Fibroblast of pulmonary artery (primary cell): ENCODE measurements at regions not wholly inside any gene's neighbourhood (a gene's known extent, or its start where the extent isn't known, plus 50 kb on each side); places are given as distances from the start of the nearest gene placed in this dataset.
A peak's percentile ranks its signal among the peaks of the same experiment; 100 is the strongest.

ENCODE experiments used
- DNase-seq: peaks from one replicate; pipeline ENCODE4 v3.0.0-alpha.2; 2010; ENCODE audit warnings: low read depth
- H3K4me3 ChIP-seq: replicated peaks from 2 replicates; pipeline ENCODE4 v1.5.1; 2011; ENCODE audit warnings: low read depth, mild to moderate bottlenecking, control low read depth, low read length, moderate library complexity
- TF ChIP-seq, protein P1 (sequence below): IDR thresholded peaks from 2 replicates; pipeline ENCODE4 v1.5.1; 2011; ENCODE audit warnings: mild to moderate bottlenecking, control low read depth, low read length, inconsistent platforms; ENCODE audit errors: missing control alignments

GRCh38 chr20:50296450-50297375, 106.1 kb downstream of the CEBPB start:
- peak; percentile 43 for DNase-seq
- no peak overlapping the region for H3K4me3 ChIP-seq

GRCh38 chr20:50297498-50298376, 107.1 kb downstream of the CEBPB start:
- TF ChIP-seq, protein P1, sequence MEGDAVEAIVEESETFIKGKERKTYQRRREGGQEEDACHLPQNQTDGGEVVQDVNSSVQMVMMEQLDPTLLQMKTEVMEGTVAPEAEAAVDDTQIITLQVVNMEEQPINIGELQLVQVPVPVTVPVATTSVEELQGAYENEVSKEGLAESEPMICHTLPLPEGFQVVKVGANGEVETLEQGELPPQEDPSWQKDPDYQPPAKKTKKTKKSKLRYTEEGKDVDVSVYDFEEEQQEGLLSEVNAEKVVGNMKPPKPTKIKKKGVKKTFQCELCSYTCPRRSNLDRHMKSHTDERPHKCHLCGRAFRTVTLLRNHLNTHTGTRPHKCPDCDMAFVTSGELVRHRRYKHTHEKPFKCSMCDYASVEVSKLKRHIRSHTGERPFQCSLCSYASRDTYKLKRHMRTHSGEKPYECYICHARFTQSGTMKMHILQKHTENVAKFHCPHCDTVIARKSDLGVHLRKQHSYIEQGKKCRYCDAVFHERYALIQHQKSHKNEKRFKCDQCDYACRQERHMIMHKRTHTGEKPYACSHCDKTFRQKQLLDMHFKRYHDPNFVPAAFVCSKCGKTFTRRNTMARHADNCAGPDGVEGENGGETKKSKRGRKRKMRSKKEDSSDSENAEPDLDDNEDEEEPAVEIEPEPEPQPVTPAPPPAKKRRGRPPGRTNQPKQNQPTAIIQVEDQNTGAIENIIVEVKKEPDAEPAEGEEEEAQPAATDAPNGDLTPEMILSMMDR = no peak
- no peak for DNase-seq
- no peak overlapping the region for H3K4me3 ChIP-seq

More at GRCh38 chr20:50296450-50297375, 106.1 kb downstream of the CEBPB start:
- TF ChIP-seq, protein P1 = no peak

- TF ChIP-seq, protein P1 = no peak
- no peak overlapping the region for H3K4me3 ChIP-seq
- no peak for DNase-seq
Observed at GRCh38 chr20:50298554-50299324, 108.1 kb downstream of the CEBPB start.

DNA sequence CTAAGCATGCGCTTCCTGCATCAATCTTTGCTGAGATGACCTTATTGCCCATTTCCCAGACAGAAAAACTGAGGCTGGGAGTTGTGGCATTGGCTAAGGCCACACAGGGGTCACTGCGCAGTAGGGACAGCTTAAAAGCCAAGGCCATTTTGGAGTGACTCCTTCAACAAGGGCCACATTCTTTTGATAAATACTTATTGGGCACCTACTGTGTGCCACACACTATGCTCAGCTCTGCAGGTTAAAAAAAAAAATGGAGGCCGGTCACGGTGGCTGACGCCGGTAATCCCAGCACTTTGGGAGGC, 108.6 kb downstream of the CEBPB start:
- no peak for DNase-seq
- no peak overlapping the region for H3K4me3 ChIP-seq
- TF ChIP-seq, protein P1 = no peak

DNA sequence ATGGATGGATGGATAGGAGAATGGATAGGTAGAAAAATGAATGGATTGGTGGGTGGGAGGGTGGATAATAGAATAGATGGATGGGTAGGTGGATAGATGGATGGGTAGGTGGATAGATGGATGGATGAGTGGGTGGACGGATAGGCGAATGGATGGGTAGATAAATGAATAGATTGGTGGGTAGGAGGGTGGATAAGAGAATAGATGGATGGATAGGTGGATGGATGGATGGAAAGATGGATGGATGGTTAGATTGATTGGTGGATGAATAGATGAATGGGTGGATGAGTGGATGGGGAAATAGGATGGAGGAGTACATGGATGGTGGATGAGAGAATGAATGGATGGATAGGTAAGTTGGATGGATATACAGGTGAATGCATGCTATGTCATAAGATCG, 110.5 kb downstream of the CEBPB start:
- TF ChIP-seq, protein P1 = no peak
- DNase-seq = no peak
- no peak overlapping the region for H3K4me3 ChIP-seq

DNA sequence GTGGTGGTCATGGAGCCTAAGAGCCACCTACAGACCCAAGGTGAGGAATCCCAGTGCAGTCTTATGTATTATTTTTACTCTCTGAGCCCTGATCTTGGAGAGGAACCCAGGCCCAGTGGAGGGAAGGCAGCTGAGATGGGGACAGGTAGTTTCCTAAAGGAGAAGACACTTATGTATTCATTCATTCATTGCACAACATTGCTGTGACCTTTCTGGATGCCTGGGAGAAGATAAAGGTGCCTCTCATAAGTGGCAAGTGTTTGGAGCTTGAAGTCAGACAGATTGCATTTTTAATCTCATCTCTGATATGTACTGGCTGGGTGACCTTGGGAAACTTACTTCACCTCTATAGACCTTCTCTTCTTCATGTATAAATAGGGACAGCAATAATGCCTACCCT, 111.1 kb downstream of the CEBPB start:
- no peak for DNase-seq
- TF ChIP-seq, protein P1 = no peak
- no peak overlapping the region for H3K4me3 ChIP-seq
